GM23338 (cell line): ENCODE measurements at regions not wholly inside any gene's neighbourhood (a gene's known extent, or its start where the extent isn't known, plus 50 kb on each side); places are given as distances from the start of the nearest gene placed in this dataset.

Experiments used
- CREB1 ChIP-seq: fragments of 250-450 bp; sonication (Bioruptor Pico); IDR thresholded peaks from 2 replicates; pipeline ENCODE4 v1.5.0; 2020; ENCODE audit warnings: low read depth, mild to moderate bottlenecking, moderate library complexity
- CTCF ChIP-seq, 2 experiments: fragments of 200-600 bp in 1 of 2; sonication (generic) in 1 of 2; conservative IDR thresholded peaks; 2 replicates each; pipeline versions ENCODE4 v1.5.1 to v1.6.1; 2016 to 2017; ENCODE audit warnings: antibody characterized with exemption in 2 of 2, low read depth in 2 of 2, mild to moderate bottlenecking in 2 of 2, moderate library complexity in 1 of 2
- ETS1 ChIP-seq: IDR thresholded peaks from 2 replicates; pipeline ENCODE4 v1.6.1; 2016; ENCODE audit warnings: antibody characterized with exemption
- EZH2 ChIP-seq: fragments of 200-600 bp; sonication (generic); IDR thresholded peaks from one replicate; pipeline ENCODE4 v1.8.0; 2017; ENCODE audit warnings: antibody characterized with exemption, mild to moderate bottlenecking, low read depth; ENCODE audit not compliant: unreplicated experiment
- EZH2phosphoT487 ChIP-seq: fragments of 200-600 bp; sonication (generic); IDR thresholded peaks from one replicate; pipeline ENCODE4 v1.8.1; 2018; ENCODE audit warnings: antibody characterized with exemption; ENCODE audit not compliant: unreplicated experiment
- JUNB ChIP-seq: IDR thresholded peaks from one replicate; pipeline ENCODE4 v1.6.1; 2016; ENCODE audit warnings: antibody characterized with exemption; ENCODE audit not compliant: unreplicated experiment
- POLR2AphosphoS5 ChIP-seq: IDR thresholded peaks from 2 replicates; pipeline ENCODE4 v1.6.1; 2016; ENCODE audit warnings: antibody characterized with exemption, low read depth
- REST ChIP-seq: IDR thresholded peaks from one replicate; pipeline ENCODE4 v1.6.1; 2018; ENCODE audit warnings: antibody characterized with exemption; ENCODE audit not compliant: unreplicated experiment
- STAT1 ChIP-seq: IDR thresholded peaks from one replicate; pipeline ENCODE4 v1.6.1; 2016; ENCODE audit warnings: antibody characterized with exemption; ENCODE audit not compliant: unreplicated experiment
- ZNF114 ChIP-seq: fragments of 250-450 bp; sonication (Bioruptor Pico); IDR thresholded peaks from 2 replicates; pipeline ENCODE4 v1.5.0; 2020; ENCODE audit warnings: mild to moderate bottlenecking, moderate library complexity
- ZNF331 ChIP-seq: fragments of 250-450 bp; sonication (Bioruptor Pico); IDR thresholded peaks from 2 replicates; pipeline ENCODE4 v1.5.0; 2020; ENCODE audit warnings: low read depth, mild to moderate bottlenecking, moderate library complexity
- ZNF462 ChIP-seq: fragments of 250-450 bp; sonication (Bioruptor Pico); IDR thresholded peaks from 2 replicates; pipeline ENCODE4 v1.5.0; 2020; ENCODE audit warnings: mild to moderate bottlenecking, moderate library complexity

GRCh38 chr10:10630782-10631181 lies 386.9 kb upstream of the CELF2 start:
- no peak for TF ChIP-seq POLR2AphosphoS5
- TF ChIP-seq EZH2 = no peak
- no peak for TF ChIP-seq CTCF (conservative IDR thresholded peaks at IDR 0.05; ENCODE audit: low read depth in 2 of 2)
- TF ChIP-seq CREB1 (CRISPR knock-in tag) = no peak
- TF ChIP-seq EZH2phosphoT487 = no peak
- TF ChIP-seq STAT1 = no peak
- no peak for TF ChIP-seq REST
- TF ChIP-seq JUNB = no peak
- TF ChIP-seq ZNF331 = no peak
- no peak for TF ChIP-seq ETS1
- TF ChIP-seq ZNF462 (CRISPR knock-in tag) = no peak
- no peak for TF ChIP-seq ZNF114 (CRISPR knock-in tag)
